Mesenchymal stem cell (in vitro differentiated cells and primary cell): ENCODE measurements at regions not wholly inside any gene's neighbourhood (a gene's known extent, or its start where the extent isn't known, plus 50 kb on each side); places are given as distances from the start of the nearest gene placed in this dataset.

Source experiments
- DNase-seq: peaks from one replicate; pipeline ENCODE4 v3.0.0-alpha.2; 2013
- H2AFZ ChIP-seq: one replicate; pipeline ENCODE4 v1.6.1; 2013; ENCODE audit warnings: low read depth, mild to moderate bottlenecking, control low read depth, inconsistent platforms, low read length, moderate library complexity
- H2AK5ac ChIP-seq: 2 replicates; pipeline ENCODE4 v1.6.1; 2013; ENCODE audit warnings: low read length, moderate library complexity, mild to moderate bottlenecking, inconsistent platforms; ENCODE audit not compliant: severe bottlenecking
- H2BK120ac ChIP-seq: one replicate; pipeline ENCODE4 v1.6.1; 2013; ENCODE audit warnings: low read depth, mild to moderate bottlenecking, inconsistent platforms, low read length, moderate library complexity
- H2BK12ac ChIP-seq, 2 experiments: one replicate each; pipeline ENCODE4 v1.6.1; 2013; ENCODE audit warnings: inconsistent platforms in 2 of 2, low read length in 2 of 2, mild to moderate bottlenecking in 2 of 2, moderate library complexity in 2 of 2, control low read depth in 1 of 2
- H2BK15ac ChIP-seq: one replicate; pipeline ENCODE4 v1.6.1; 2013; ENCODE audit warnings: mild to moderate bottlenecking, low read depth, inconsistent platforms; ENCODE audit not compliant: poor library complexity, severe bottlenecking
- H2BK5ac ChIP-seq: 2 replicates; pipeline ENCODE4 v1.6.1; 2013; ENCODE audit warnings: low read depth, mild to moderate bottlenecking, low read length, control low read depth, inconsistent platforms; ENCODE audit not compliant: poor library complexity, severe bottlenecking
- H3K14ac ChIP-seq, 2 experiments: one replicate each; pipeline ENCODE4 v1.6.1; 2013; ENCODE audit warnings: inconsistent platforms in 2 of 2, low read length in 2 of 2, control low read depth in 1 of 2, mild to moderate bottlenecking in 1 of 2, moderate library complexity in 1 of 2
- H3K18ac ChIP-seq, 2 experiments: one replicate each; pipeline ENCODE4 v1.6.1; 2013; ENCODE audit warnings: inconsistent platforms in 2 of 2, low read length in 2 of 2, control low read depth in 1 of 2, low read depth in 1 of 2, mild to moderate bottlenecking in 1 of 2
- H3K23ac ChIP-seq, 2 experiments: one replicate each; pipeline ENCODE4 v1.6.1; 2013; ENCODE audit warnings: inconsistent platforms in 2 of 2, low read length in 2 of 2, mild to moderate bottlenecking in 2 of 2, moderate library complexity in 2 of 2, control low read depth in 1 of 2
- H3K27ac ChIP-seq: 2 replicates; pipeline ENCODE4 v1.5.1; 2013; ENCODE audit warnings: mild to moderate bottlenecking, moderate library complexity, low read length, control low read depth, inconsistent platforms; ENCODE audit not compliant: poor library complexity, severe bottlenecking
- H3K27me3 ChIP-seq, 2 experiments: 2 replicates each; pipeline versions ENCODE4 v1.6.1 to v1.7.0; 2013; ENCODE audit warnings: low read length in 2 of 2, mild to moderate bottlenecking in 2 of 2, moderate library complexity in 2 of 2, control low read depth in 1 of 2, inconsistent platforms in 1 of 2; ENCODE audit not compliant: control insufficient read depth in 1 of 2, insufficient read depth in 1 of 2
- H3K36me3 ChIP-seq, 2 experiments: 2 replicates each; pipeline versions ENCODE4 v1.6.1 to v1.7.0; 2013; ENCODE audit warnings: low read length in 2 of 2, control low read depth in 1 of 2, inconsistent platforms in 1 of 2, low read depth in 1 of 2, mild to moderate bottlenecking in 1 of 2; ENCODE audit not compliant: insufficient read depth in 2 of 2, control insufficient read depth in 1 of 2
- H3K4ac ChIP-seq, 2 experiments: one replicate each; pipeline ENCODE4 v1.6.1; 2013; ENCODE audit warnings: inconsistent platforms in 2 of 2, low read length in 2 of 2, mild to moderate bottlenecking in 2 of 2, moderate library complexity in 2 of 2, control low read depth in 1 of 2, low read depth in 1 of 2
- H3K4me1 ChIP-seq: 2 replicates; pipeline ENCODE4 v1.6.1; 2013; ENCODE audit warnings: low read depth, low read length, control low read depth; ENCODE audit not compliant: control insufficient read depth, insufficient read depth
- H3K4me2 ChIP-seq: 2 replicates; pipeline ENCODE4 v1.6.1; 2013; ENCODE audit warnings: low read length, mild to moderate bottlenecking, inconsistent platforms; ENCODE audit not compliant: poor library complexity, severe bottlenecking
- H3K4me3 ChIP-seq, 2 experiments: 2 replicates each; pipeline versions ENCODE4 v1.5.1 to v1.7.0; 2013; ENCODE audit warnings: low read length in 2 of 2, mild to moderate bottlenecking in 2 of 2, control low read depth in 1 of 2, low read depth in 1 of 2; ENCODE audit not compliant: insufficient read depth in 1 of 2
- H3K79me1 ChIP-seq: replicated peaks from 2 replicates; pipeline ENCODE4 v1.6.1; 2013; ENCODE audit warnings: mild to moderate bottlenecking, control low read depth, low read length, inconsistent platforms; ENCODE audit not compliant: poor library complexity, severe bottlenecking
- H3K9ac ChIP-seq: 2 replicates; pipeline ENCODE4 v1.7.0; 2013; ENCODE audit warnings: mild to moderate bottlenecking, low read length, moderate library complexity
- H3K9me3 ChIP-seq: 2 replicates; pipeline ENCODE4 v1.7.0; 2013; ENCODE audit warnings: mild to moderate bottlenecking, low read length; ENCODE audit not compliant: control insufficient read depth
- H4K8ac ChIP-seq: one replicate; pipeline ENCODE4 v1.6.1; 2013; ENCODE audit warnings: inconsistent platforms, mild to moderate bottlenecking, low read length, moderate library complexity
- H4K91ac ChIP-seq: one replicate; pipeline ENCODE4 v1.6.1; 2013; ENCODE audit warnings: mild to moderate bottlenecking, low read length, inconsistent platforms
- WGBS: methylation state at CpG from one replicate; pipeline ENCODE4 v1.1.7; 2013; ENCODE audit warnings: mixed read lengths; 5-methylcytosine and 5-hydroxymethylcytosine counted together

GRCh38 chr16:86335266-86336172 is 174.8 kb upstream of the FOXF1 start:
- Histone ChIP-seq H3K4ac (peak overlapping the region in 1 of 2 experiments; percentile 66), H3K9ac (no peak overlapping the region), H3K4me2 (no peak overlapping the region), H3K27ac (no peak overlapping the region), H2AFZ (no peak overlapping the region), H3K18ac (peak overlapping the region in 1 of 2 experiments; percentile 14), H2BK120ac (no peak overlapping the region), H3K27me3 (peaks cover 4 to 64% of the 10 kb centered on the region in 2 experiments), H4K91ac (peak overlapping the region; percentile 18), H3K14ac (peak overlapping the region in 1 of 2 experiments; percentile 76), H2AK5ac (no peak overlapping the region), H2BK12ac (peak overlapping the region; percentile 28 to 82), H3K9me3 (no peaks in the 10 kb centered on the region), H3K23ac (no peak overlapping the region), H2BK5ac (no peak overlapping the region), H2BK15ac (peak overlapping the region; percentile 57), H3K4me3 (no peak overlapping the region), H4K8ac (peak overlapping the region; percentile 24), H3K79me1 (no peaks in the 10 kb centered on the region), H3K4me1 (no peaks in the 10 kb centered on the region), H3K36me3 (no peaks in the 10 kb centered on the region)
- WGBS: 86% methylated on average over 22 of the region's 24 CpGs
- DNase-seq: no peak

GRCh38 chr16:86337138-86337537 is 173.2 kb upstream of the FOXF1 start:
- Histone ChIP-seq H2AFZ (no peak overlapping the region), H3K23ac (no peak overlapping the region), H3K14ac (no peak overlapping the region), H3K9me3 (no peaks in the 10 kb centered on the region), H2BK12ac (peak overlapping the region; percentile 33 to 61), H3K4me1 (no peaks in the 10 kb centered on the region), H3K27me3 (peaks cover 9 to 54% of the 10 kb centered on the region in 2 experiments), H3K9ac (no peak overlapping the region), H3K36me3 (no peaks in the 10 kb centered on the region), H4K8ac (no peak overlapping the region), H3K18ac (no peak overlapping the region), H3K4ac (no peak overlapping the region), H3K27ac (no peak overlapping the region), H2AK5ac (no peak overlapping the region), H2BK120ac (no peak overlapping the region), H3K4me2 (no peak overlapping the region), H3K4me3 (no peak overlapping the region), H2BK15ac (peak overlapping the region; percentile 57), H2BK5ac (no peak overlapping the region), H3K79me1 (no peaks in the 10 kb centered on the region), H4K91ac (peak overlapping the region; percentile 70)
- no peak for DNase-seq
- 87% methylated on average over 17 of the region's 18 CpGs for WGBS

- Histone ChIP-seq H2BK15ac (peak overlapping the region; percentile 57), H3K27ac (no peak overlapping the region), H2AFZ (no peak overlapping the region), H3K18ac (peak overlapping the region; percentile 54 to 63), H3K79me1 (no peaks in the 10 kb centered on the region), H3K9ac (no peak overlapping the region), H3K27me3 (peaks cover 11 to 47% of the 10 kb centered on the region in 2 experiments), H3K4ac (no peak overlapping the region), H3K9me3 (no peaks in the 10 kb centered on the region), H4K8ac (no peak overlapping the region), H2BK120ac (no peak overlapping the region), H3K23ac (no peak overlapping the region), H3K36me3 (no peaks in the 10 kb centered on the region), H2BK5ac (no peak overlapping the region), H3K14ac (no peak overlapping the region), H4K91ac (peak overlapping the region; percentile 31), H3K4me1 (no peaks in the 10 kb centered on the region), H2AK5ac (no peak overlapping the region), H2BK12ac (peak overlapping the region; percentile 15 to 61), H3K4me3 (no peak overlapping the region), H3K4me2 (no peak overlapping the region)
- DNase-seq: no peak
- 85% methylated on average over 17 of the region's 17 CpGs for WGBS
Measured at GRCh38 chr16:86337581-86338402, 172.5 kb upstream of the FOXF1 start.
